ENCODE measurements at regions not wholly inside any gene's neighbourhood (a gene's known extent, or its start where the extent isn't known, plus 50 kb on each side); places are given as distances from the start of the nearest gene placed in this dataset.

GRCh38 chr3:72678380-72678779, 169.9 kb downstream of the SHQ1 start:
- Histone ChIP-seq H3F3A (replicated peaks; ENCODE audit: insufficient read depth) (no peaks in the 10 kb centered on the region), H3K9ac (no peak overlapping the region), H3K4me3 (ENCODE audit: low read depth in 2 of 2, low read length in 1 of 2) (no peak overlapping the region), H4K20me1 (ENCODE audit: insufficient read depth) (no peaks in the 10 kb centered on the region), H3K79me2 (ENCODE audit: insufficient read depth) (no peaks in the 10 kb centered on the region), H3K4me1 (ENCODE audit: control insufficient read depth in 1 of 2, insufficient read depth in 2 of 2, low read depth in 1 of 2, low read length in 1 of 2) (peaks cover 0 to 5% of the 10 kb centered on the region in 2 experiments; a peak in 1 of 4 replicates), H2AFZ (ENCODE audit: low read depth) (no peak overlapping the region), H3K4me2 (no peak overlapping the region), H3K27ac (ENCODE audit: low read depth in 2 of 2, low read length in 1 of 2) (no peak overlapping the region), H3K9me2 (no peaks in the 10 kb centered on the region), H3K36me3 (replicated peaks in 1 of 2; ENCODE audit: control insufficient read depth in 1 of 2, insufficient read depth in 2 of 2, low read length in 1 of 2) (no peaks in the 10 kb centered on the region), H3K9me3 (no peaks in the 10 kb centered on the region), H3K27me3 (ENCODE audit: insufficient read depth) (no peaks in the 10 kb centered on the region; the same call in 1 of the 2 replicates)
- POLR2A ChIA-PET: no interaction called here
- DNase-seq: no peak
- CTCF ChIA-PET: no interaction called here
- WGBS (ENCODE audit: low lambda C conversion rate): 62% methylated on average over 3 of the region's 3 CpGs
- TF ChIP-seq FOXM1 (IDR thresholded peaks at IDR 0.05; ENCODE audit: low read depth): no peak
- TF ChIP-seq ZBTB33 (IDR thresholded peaks at IDR 0.05; ENCODE audit: borderline replicate concordance, low read depth): no peak
- no peak for TF ChIP-seq GATA2 (CRISPR knock-in tag; IDR thresholded peaks at IDR 0.05)
- TF ChIP-seq USF1 (IDR thresholded peaks at IDR 0.05; ENCODE audit: borderline replicate concordance, low read depth): no peak
- no peak for TF ChIP-seq SIN3A (IDR thresholded peaks at IDR 0.05; ENCODE audit: borderline replicate concordance, low read depth, low read length)
- no peak for TF ChIP-seq YY1 (IDR thresholded peaks at IDR 0.05; ENCODE audit: low read depth)
- no peak for TF ChIP-seq PBX3 (IDR thresholded peaks at IDR 0.05)
- no peak for TF ChIP-seq CHD2 (IDR thresholded peaks at IDR 0.05; ENCODE audit: low read length, partially characterized antibody)
- no peak for TF ChIP-seq NFIC (IDR thresholded peaks at IDR 0.05; ENCODE audit: borderline replicate concordance)
- TF ChIP-seq NRF1 (IDR thresholded peaks at IDR 0.05; ENCODE audit: low read depth, low read length): no peak
- TF ChIP-seq USF2 (IDR thresholded peaks at IDR 0.05; ENCODE audit: borderline replicate concordance, low read depth, low read length): no peak
- no peak for TF ChIP-seq TCF12 (IDR thresholded peaks at IDR 0.05)
- TF ChIP-seq MAX (IDR thresholded peaks at IDR 0.05; ENCODE audit: low read depth): no peak
- TF ChIP-seq MEF2A (IDR thresholded peaks at IDR 0.05; ENCODE audit: borderline replicate concordance, low read depth): no peak
- TF ChIP-seq EZH2phosphoT487 (IDR thresholded peaks at IDR 0.05; ENCODE audit: borderline replicate concordance, low read depth): no peak
- no peak for TF ChIP-seq ELF1 (IDR thresholded peaks at IDR 0.05)
- no peak for TF ChIP-seq MXI1 (IDR thresholded peaks at IDR 0.05; ENCODE audit: low read depth, low read length)
- no peak for TF ChIP-seq SMC3 (IDR thresholded peaks at IDR 0.05; ENCODE audit: low read depth, low read length)
- no peak for TF ChIP-seq CTCF (IDR thresholded peaks at IDR 0.05)
- no peak for TF ChIP-seq RAD21 (IDR thresholded peaks at IDR 0.05; ENCODE audit: low read length)
